DND-41 (cell line): ENCODE measurements at regions not wholly inside any gene's neighbourhood (a gene's known extent, or its start where the extent isn't known, plus 50 kb on each side); places are given as distances from the start of the nearest gene placed in this dataset.

Experiments
- CTCF ChIP-seq: IDR thresholded peaks from 2 replicates; pipeline ENCODE4 v1.5.1; 2012; ENCODE audit warnings: borderline replicate concordance, low read length, moderate library complexity, mild to moderate bottlenecking; ENCODE audit not compliant: poor library complexity, severe bottlenecking; ENCODE audit errors: extremely low read depth
- EZH2 ChIP-seq: IDR thresholded peaks from 3 replicates; pipeline ENCODE4 v1.6.1; 2012; ENCODE audit warnings: borderline replicate concordance, low read depth, mild to moderate bottlenecking, moderate library complexity, low read length, inconsistent platforms; ENCODE audit not compliant: severe bottlenecking

DNA sequence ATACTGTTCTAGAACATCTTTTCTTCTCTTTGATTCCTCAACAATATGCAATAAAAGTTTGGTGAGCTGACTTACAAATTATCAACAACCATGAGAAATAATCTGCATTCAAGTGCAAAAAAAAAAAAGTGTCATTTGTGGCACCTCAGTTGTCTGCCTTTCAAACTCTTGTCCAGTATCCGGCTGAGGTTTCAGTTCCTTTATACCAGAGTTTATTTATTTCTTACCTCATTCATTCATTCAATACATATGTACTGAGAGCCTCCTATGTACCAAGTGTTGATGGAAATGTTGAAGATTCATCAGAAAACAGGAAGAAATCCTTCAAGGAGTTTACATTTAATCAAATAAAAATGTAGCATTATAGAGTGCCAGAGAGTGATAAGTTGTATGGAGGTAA is 484.1 kb downstream of the RMST start:
- TF ChIP-seq CTCF: no peak
- no peak for TF ChIP-seq EZH2
